ENCODE measurements at regions not wholly inside any gene's neighbourhood (a gene's known extent, or its start where the extent isn't known, plus 50 kb on each side); places are given as distances from the start of the nearest gene placed in this dataset.

- TF ChIP-seq CTCF (IDR thresholded peaks at IDR 0.05) (no peak), EZH2 (IDR thresholded peaks at IDR 0.05; ENCODE audit: borderline replicate concordance, insufficient read depth, low read depth, low read length, poor library complexity, severe bottlenecking) (no peak)
These were observed 216.2 kb downstream of the SNX19 start for GRCh38 chr11:130700092-130700491.

All from B cell (primary cell).